Dedifferentiated amniotic fluid mesenchymal stem cell (primary cell): ENCODE measurements at regions not wholly inside any gene's neighbourhood (a gene's known extent, or its start where the extent isn't known, plus 50 kb on each side); places are given as distances from the start of the nearest gene placed in this dataset.
"Not testable (repeated sequence)": the region's sequence is repeated elsewhere in the genome, so short reads cannot be mapped to it uniquely, and the experiment has no call there.

Experiments used
- DNase-seq: peaks from one replicate; pipeline ENCODE4 v3.0.0-alpha.2; 2016; ENCODE audit errors: extremely low spot score

DNA sequence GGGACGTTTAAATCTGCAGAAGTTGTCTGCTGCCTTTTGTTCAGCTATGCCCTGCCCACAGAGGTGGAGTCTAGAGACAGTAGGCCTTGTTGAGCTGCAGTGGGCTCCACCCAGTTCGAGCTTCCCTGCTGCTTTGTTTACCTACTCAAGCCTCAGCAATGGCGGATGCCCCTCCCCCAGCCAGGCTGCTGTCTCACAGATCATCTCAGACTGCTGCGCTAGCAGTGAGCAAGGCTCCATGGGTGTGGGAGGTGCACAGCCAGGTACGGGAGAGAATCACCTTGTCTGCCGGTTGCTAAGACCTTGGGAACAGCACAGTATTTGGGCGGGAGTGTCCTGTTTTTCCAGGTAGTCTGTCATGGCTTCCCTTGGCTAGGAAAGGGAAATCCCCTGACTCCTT, 114.3 kb upstream of the PALM2AKAP2 start:
- DNase-seq = not testable (repeated sequence)

DNA sequence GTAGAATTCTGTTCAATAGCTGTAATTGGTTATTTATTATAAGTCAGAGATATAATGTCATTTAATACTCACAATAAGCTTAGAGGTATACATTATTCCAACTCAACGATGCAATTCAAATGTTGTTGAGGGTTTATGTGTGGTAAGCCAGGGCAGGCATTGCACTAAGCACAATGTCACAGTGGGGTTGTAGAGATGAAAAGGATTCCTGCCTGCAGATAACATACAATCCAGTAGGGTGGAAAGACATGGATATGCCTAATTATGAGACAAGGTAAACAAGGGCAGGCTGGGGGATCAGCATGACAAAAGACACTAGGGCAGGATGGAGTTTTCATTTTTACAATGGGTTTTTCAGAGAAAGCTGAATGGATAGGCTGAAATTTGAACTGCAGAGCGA, 98.7 kb upstream of the PALM2AKAP2 start:
- DNase-seq = no peak

GRCh38 chr9:109682227-109682626, 97.8 kb upstream of the PALM2AKAP2 start:
- no peak for DNase-seq

DNA sequence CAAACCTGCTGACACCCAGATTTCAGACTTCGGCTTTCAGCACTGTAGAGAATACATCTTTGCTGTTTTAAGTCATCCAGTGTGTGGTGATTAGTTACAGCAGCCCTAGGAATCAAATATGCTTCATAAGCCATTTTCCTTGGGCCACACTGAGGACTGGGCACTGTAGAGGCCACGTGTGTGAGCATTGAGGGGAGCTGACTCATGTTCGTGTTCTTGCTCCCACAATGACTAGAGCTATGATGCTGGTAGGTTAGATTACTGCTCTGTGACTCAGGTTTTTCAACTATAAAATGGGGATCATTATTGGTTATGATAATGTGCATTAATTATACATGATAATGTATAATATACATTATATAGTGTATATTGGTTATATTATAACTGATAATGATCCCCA, 96.5 kb upstream of the PALM2AKAP2 start:
- DNase-seq = no peak

DNA sequence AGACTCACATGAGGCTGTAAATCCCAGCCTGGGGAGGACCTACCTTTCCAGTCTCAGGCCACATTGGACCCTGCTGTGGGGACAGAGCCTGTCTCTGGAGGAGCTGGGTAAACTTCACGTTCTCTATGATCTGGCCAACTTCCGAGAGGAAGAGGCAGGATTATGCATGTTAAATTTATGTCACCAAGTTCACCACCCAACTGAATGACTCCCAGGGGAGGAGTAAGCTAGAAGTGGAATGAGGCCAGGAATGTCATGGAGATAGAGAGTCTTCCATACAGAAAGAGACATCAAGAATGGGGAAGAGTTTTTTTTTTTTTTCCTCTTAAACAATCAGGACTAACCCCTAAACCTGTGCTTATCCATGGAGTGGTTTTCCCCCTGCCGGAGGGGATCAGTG, 90.3 kb upstream of the PALM2AKAP2 start:
- no peak for DNase-seq

- peak; percentile 56 for DNase-seq
Observed at GRCh38 chr9:109699019-109699418, 81.0 kb upstream of the PALM2AKAP2 start.

GRCh38 chr9:109704546-109704945, 75.5 kb upstream of the PALM2AKAP2 start:
- DNase-seq = no peak

DNA sequence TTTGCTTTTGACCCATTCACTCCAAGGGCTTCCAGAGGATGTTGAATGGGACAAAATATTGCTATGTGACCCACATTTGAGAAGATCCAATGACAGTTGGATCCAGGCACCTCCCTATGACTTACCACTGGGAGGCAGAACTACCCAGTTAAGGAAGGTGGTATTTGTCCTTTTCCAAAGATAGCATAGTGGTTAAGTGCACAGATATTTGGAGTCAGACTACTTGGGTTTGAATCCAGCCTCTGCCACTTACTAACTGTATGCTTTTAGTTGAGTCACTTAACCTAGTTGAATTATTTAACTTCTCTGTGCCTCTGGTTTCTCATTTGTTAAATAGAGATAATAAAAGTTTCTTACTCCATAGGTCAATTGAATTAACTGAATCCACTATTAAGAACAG, 74.5 kb upstream of the PALM2AKAP2 start:
- no peak for DNase-seq

DNA sequence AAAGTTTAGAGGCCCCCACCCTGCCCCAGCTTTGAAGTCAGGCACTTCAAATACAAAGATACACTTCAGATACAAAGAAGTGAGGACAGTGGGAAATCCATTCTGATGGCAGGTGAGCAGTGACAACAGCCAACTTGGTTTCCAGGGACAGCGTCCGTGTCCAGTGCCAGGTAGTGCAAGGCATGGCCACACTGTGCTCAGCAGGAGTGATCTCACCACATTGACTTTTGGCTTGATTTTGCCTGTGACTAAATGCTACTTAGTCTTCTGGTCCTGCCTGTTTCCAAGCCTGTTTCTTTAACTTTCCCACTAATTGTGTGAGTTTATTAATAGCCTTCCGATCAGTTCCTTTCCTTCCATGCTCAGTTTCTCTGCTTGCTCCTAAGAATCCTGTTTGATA, 72.6 kb upstream of the PALM2AKAP2 start:
- DNase-seq = no peak

GRCh38 chr9:109708451-109708945, 71.5 kb upstream of the PALM2AKAP2 start:
- peak; percentile 56 for DNase-seq

DNA sequence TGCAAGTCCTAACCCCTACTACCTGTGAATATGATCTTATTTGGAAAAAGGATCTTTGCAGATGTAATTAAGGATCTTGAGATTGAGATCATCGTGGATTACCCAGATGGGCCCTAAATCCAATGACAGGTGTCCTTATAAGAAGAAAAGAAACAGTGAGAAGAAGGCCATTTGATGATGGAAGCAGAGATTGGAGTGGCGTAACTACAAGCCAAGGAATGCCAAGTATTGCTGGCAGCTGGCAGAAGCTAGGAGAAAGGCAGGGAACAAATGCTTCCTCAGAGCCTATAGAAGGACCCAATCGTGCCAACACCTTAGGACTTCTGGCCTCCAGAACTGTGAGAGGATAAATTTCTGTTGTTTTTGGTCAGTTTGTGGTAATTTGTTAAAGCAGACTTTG, 70.1 kb upstream of the PALM2AKAP2 start:
- DNase-seq = no peak

DNA sequence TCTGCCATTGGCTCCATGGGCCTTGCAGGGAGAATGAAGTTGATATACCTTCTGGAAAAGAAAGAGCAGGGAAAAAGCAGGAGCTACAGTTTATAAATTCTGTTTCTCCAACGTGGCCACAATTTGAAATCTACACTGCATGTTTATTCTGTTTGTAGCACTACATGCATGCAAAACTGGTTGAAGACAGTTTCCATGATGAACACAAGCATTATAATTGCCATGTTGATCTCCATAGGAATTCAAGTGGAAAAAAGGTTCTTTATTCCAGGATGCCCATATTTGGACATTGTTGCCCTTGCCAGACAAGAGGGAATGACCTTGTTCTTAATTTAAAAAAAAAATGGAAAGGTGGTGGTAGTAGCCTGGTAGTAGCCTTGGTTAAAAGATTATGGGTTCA, 69.2 kb upstream of the PALM2AKAP2 start:
- DNase-seq = no peak

- no peak for DNase-seq
Observed at GRCh38 chr9:109715344-109715743, 64.7 kb upstream of the PALM2AKAP2 start.

GRCh38 chr9:109716631-109717030, 63.4 kb upstream of the PALM2AKAP2 start:
- no peak for DNase-seq

DNA sequence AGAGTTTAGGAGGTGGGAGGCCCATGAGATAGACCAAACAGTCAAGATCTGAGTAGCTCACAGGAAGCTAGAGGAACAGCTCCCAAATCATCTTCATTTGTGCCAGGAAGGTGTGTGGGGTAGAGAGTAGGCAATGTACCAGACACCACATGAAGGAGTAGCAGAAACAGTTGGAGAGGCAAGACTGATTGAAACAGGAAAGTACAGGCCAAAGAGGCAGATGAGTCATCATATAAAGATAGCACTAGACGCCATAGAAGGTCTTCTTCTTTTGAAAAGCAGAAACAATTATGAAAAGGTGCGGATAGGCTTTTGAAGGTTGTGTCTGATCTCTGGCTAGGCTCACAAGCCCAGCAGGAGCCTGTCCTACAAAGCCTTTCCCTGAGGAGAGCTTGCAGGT, 62.7 kb upstream of the PALM2AKAP2 start:
- DNase-seq = no peak

DNA sequence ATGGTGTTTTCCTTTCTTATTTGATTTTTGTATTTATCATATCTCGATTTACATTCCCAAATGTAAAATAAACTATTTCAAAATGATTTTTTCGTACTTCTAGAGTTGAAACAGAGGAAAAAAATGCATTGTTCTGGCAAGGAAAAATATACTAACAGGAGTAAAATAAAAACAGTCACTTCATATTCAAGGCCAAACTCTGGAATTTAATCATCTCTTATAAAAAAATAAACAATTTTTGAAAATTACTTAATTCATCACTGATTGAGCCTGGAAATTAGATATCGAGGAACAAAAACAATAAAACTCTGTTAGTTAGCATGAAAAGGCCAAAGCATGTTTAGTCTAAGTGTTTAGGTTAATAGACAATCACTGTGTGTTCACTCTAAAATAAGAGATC, 61.1 kb upstream of the PALM2AKAP2 start:
- DNase-seq = no peak

- DNase-seq = no peak
Observed at GRCh38 chr9:109721001-109721400, 59.0 kb upstream of the PALM2AKAP2 start.

- DNase-seq = no peak
Observed at GRCh38 chr9:109722007-109722406, 58.0 kb upstream of the PALM2AKAP2 start.

GRCh38 chr9:109723781-109724180, 56.2 kb upstream of the PALM2AKAP2 start:
- no peak for DNase-seq

DNA sequence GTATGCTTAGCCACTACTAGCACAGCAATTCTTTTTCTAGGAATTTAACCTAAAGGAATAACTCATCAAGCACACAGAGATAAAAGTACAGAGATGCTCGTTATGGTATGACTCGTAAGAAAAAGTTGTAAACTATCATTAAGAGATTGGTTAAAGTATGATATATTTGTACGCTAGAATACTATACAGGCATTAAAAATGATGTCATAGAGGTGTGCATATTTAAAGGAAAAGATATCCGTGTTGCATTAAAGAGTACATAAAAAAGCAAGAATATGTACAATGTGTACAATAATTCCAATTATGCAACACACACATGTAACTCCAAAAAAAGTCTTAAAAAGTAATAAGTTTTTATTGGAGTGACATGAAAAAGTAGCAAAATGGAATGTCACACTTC, 54.5 kb upstream of the PALM2AKAP2 start:
- no peak for DNase-seq

DNA sequence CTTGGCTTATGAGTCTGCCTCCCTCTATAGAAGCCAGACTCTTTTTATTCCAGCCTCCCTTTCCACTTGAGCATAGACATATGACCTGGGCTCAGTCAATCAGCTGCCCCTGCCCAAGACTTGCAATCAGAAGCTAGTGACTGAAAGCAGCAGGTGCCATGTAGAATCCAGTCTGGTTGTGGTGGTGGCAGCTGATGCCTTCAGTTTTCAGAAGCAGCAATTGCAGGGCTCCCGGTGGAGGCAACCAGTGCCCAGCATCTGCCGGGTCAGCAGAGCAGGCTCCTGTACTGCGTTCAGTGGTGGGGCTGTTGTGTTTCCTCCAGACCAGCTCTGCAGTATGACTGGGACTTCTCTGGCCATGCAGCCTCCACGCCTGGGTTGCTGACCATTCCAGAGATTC, 53.9 kb upstream of the PALM2AKAP2 start:
- DNase-seq = no peak

DNA sequence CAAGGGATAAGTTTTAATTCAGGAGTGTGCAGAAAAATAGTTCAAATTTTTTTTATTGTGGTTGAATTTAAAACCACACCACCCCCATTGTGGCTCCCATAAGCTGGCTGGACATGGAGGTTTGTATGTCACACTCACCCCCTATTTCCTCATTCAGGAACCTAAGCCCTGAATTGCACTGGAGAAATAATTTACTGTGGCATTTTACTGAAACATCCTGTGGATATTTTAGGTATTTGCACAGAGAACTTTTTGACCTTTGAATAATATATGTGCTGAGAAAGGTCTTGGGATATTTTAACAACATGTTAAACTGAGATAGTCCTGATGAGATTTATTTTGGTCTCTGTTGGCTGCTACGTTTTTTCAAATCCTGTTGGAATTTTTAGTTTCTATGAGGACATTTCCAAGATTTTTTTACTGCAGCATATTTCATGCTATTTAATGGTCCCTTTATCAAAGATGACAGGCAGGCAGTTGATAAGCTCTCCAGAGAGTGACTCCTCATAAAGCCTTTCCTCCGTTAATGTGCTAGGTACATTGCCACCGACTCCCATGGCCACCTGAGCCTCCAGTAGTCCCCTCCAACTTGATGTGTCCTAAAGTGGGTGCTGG, 51.2 kb upstream of the PALM2AKAP2 start:
- DNase-seq = no peak

DNA sequence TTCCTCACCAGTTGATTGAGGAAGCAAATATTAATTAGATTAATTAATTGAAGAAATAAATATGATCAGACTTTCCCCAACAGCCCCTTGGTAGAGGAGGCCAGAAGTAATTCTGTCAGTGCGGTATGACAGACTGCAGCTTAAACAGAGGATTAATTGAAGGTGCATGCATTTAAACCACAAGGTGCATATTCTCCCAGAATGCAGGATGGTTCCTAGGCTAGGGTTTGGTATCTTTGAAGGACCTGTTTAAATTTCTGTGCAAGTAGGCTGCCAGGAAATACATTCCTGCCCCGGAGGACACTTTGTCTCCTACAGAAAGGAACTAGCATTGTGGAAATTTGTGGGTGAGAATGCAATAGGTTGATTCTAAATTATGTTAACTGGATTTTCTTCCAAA, 50.5 kb upstream of the PALM2AKAP2 start:
- DNase-seq = no peak
